PC-9 (cell line): ENCODE measurements at regions not wholly inside any gene's neighbourhood (a gene's known extent, or its start where the extent isn't known, plus 50 kb on each side); places are given as distances from the start of the nearest gene placed in this dataset.
"Not testable (repeated sequence)": the region's sequence is repeated elsewhere in the genome, so short reads cannot be mapped to it uniquely, and the experiment has no call there.

Experiments used
- CTCF ChIP-seq: fragments of 200-600 bp; sonication (generic); conservative IDR thresholded peaks from 2 replicates; pipeline ENCODE4 v1.6.1; 2017; ENCODE audit warnings: mixed run types, antibody characterized with exemption, mild to moderate bottlenecking, moderate library complexity
- EZH2 ChIP-seq: fragments of 200-600 bp; sonication (generic); IDR thresholded peaks from 2 replicates; pipeline ENCODE4 v1.8.0; 2017; ENCODE audit warnings: antibody characterized with exemption, low read depth

GRCh38 chr10:29725927-29726326 is 91.2 kb upstream of the SVIL start:
- TF ChIP-seq CTCF, EZH2: not testable (repeated sequence)
